OCI-LY7 (cell line): ENCODE measurements at regions not wholly inside any gene's neighbourhood (a gene's known extent, or its start where the extent isn't known, plus 50 kb on each side); places are given as distances from the start of the nearest gene placed in this dataset.

Source experiments
- BruUV-seq: library from RNA; stranded (reverse); fragments of 400-500 nt; replicated peaks from 2 replicates; lab custom pipeline; 2021; lab: Mats Ljungman, UMichigan
- CTCF ChIA-PET: fragments of 300-600 bp; sonication (Branson Sonifier 250); formaldehyde crosslinking; loops from one replicate; lab custom pipeline; 2022; ENCODE audit warnings: antibody characterized with exemption; ENCODE audit not compliant: unreplicated experiment; lab: Charles Lee
- POLR2A ChIA-PET: fragments of 300-600 bp; sonication (Branson Sonifier 250); formaldehyde crosslinking; loops from one replicate; lab custom pipeline; 2022; ENCODE audit warnings: antibody characterized with exemption; lab: Charles Lee
- DNase-seq: peaks from one replicate; pipeline ENCODE4 v3.0.0-alpha.2; 2015; ENCODE audit warnings: low spot score
- H2AFZ ChIP-seq: fragments of 200-600 bp; sonication (generic), shearing (Covaris generic); 2 replicates; pipeline ENCODE4 v1.6.1; 2014; ENCODE audit warnings: mild to moderate bottlenecking, antibody characterized with exemption, low read length, moderate library complexity
- H3K27ac ChIP-seq: fragments of 200-600 bp; sonication (generic); 2 replicates; pipeline ENCODE4 v1.5.1; 2014; ENCODE audit warnings: mixed run types, low read depth, mild to moderate bottlenecking, moderate library complexity, low read length, inconsistent platforms; ENCODE audit not compliant: poor library complexity, severe bottlenecking
- H3K36me3 ChIP-seq: fragments of 200-600 bp; sonication (generic); 2 replicates; pipeline ENCODE4 v1.6.1; 2014; ENCODE audit warnings: mild to moderate bottlenecking, antibody characterized with exemption, low read length, moderate library complexity, mixed read lengths; ENCODE audit not compliant: insufficient read depth
- H3K4me1 ChIP-seq: fragments of 200-600 bp; sonication (generic); 2 replicates; pipeline ENCODE4 v1.5.1; 2014; ENCODE audit warnings: mild to moderate bottlenecking, low read length; ENCODE audit not compliant: insufficient read depth, poor library complexity, severe bottlenecking
- H3K4me2 ChIP-seq: fragments of 200-600 bp; sonication (generic); 2 replicates; pipeline ENCODE4 v1.6.1; 2014; ENCODE audit warnings: mild to moderate bottlenecking, low read length
- H3K4me3 ChIP-seq: fragments of 200-600 bp; sonication (generic); 2 replicates; pipeline ENCODE4 v1.5.1; 2014; ENCODE audit warnings: mild to moderate bottlenecking, low read depth, low read length; ENCODE audit not compliant: poor library complexity, severe bottlenecking
- H3K79me2 ChIP-seq: fragments of 200-600 bp; sonication (generic); 2 replicates; pipeline ENCODE4 v1.6.1; 2016; ENCODE audit warnings: low read depth, mild to moderate bottlenecking, low read length, moderate library complexity, mixed read lengths; ENCODE audit not compliant: insufficient read depth
- H3K9me2 ChIP-seq: fragments of 200-600 bp; sonication (generic); 2 replicates; pipeline ENCODE4 v1.6.1; 2016; ENCODE audit warnings: mild to moderate bottlenecking, low read length, mixed read lengths; ENCODE audit not compliant: insufficient read depth
- H3K9me3 ChIP-seq: fragments of 200-600 bp; sonication (generic); 2 replicates; pipeline ENCODE4 v1.6.1; 2014; ENCODE audit warnings: mild to moderate bottlenecking, mixed run types, low read length, mixed read lengths
- H4K20me1 ChIP-seq: fragments of 200-600 bp; sonication (generic); 2 replicates; pipeline ENCODE4 v1.6.1; 2014; ENCODE audit warnings: mild to moderate bottlenecking, antibody characterized with exemption, low read length, moderate library complexity, mixed read lengths; ENCODE audit not compliant: insufficient read depth
- CTCF ChIP-seq: fragments of 200-600 bp; sonication (generic); conservative IDR thresholded peaks from 2 replicates; pipeline ENCODE4 v1.5.1; 2014; ENCODE audit warnings: mild to moderate bottlenecking, antibody characterized with exemption, low read length, moderate library complexity, mixed read lengths
- EZH2phosphoT487 ChIP-seq: fragments of 200-600 bp; sonication (generic); IDR thresholded peaks from 2 replicates; pipeline ENCODE4 v1.6.1; 2018; ENCODE audit warnings: low read depth, borderline replicate concordance, mild to moderate bottlenecking, mixed run types, antibody characterized with exemption, low read length, moderate library complexity, mixed read lengths
- intact Hi-C: fragments of 100-400 bp; cut with micrococcal nuclease; formaldehyde crosslinking; loops from one replicate; pipeline ENCODE4 v1.10.0; 2022; ENCODE audit not compliant: unreplicated experiment

GRCh38 chr7:155922067-155922816 lies 110.0 kb upstream of the SHH start:
- BruUV-seq: no TSS peak
- Histone ChIP-seq H3K4me2 (no peak overlapping the region), H3K9me3 (no peaks in the 10 kb centered on the region), H4K20me1 (no peaks in the 10 kb centered on the region), H3K4me3 (no peak overlapping the region), H3K4me1 (no peaks in the 10 kb centered on the region), H3K27ac (no peak overlapping the region), H2AFZ (no peak overlapping the region), H3K9me2 (no peaks in the 10 kb centered on the region), H3K36me3 (no peaks in the 10 kb centered on the region), H3K79me2 (no peaks in the 10 kb centered on the region)
- no peak for DNase-seq
- CTCF ChIA-PET: no interaction called here
- POLR2A ChIA-PET: no interaction called here
- TF ChIP-seq CTCF (no peak), EZH2phosphoT487 (no peak)
- intact Hi-C loops: no loop called here

- Histone ChIP-seq H3K9me3 (no peaks in the 10 kb centered on the region), H4K20me1 (no peaks in the 10 kb centered on the region), H3K9me2 (no peaks in the 10 kb centered on the region), H3K36me3 (no peaks in the 10 kb centered on the region), H3K27ac (no peak overlapping the region), H3K4me3 (no peak overlapping the region), H3K4me1 (no peaks in the 10 kb centered on the region), H2AFZ (no peak overlapping the region), H3K79me2 (no peaks in the 10 kb centered on the region), H3K4me2 (no peak overlapping the region)
- ChIA-PET POLR2A (interaction anchor here (0.7 kb wide), 1 partner anchor 295 kb away, joined by 3 read pairs; no protein-coding TSS in a partner anchor), CTCF (no interaction called here)
- BruUV-seq: no TSS peak
- no peak for DNase-seq
- intact Hi-C loops: no loop called here
- no peak for TF ChIP-seq EZH2phosphoT487
- TF ChIP-seq CTCF: no peak
Observed at GRCh38 chr7:155921804-155922066, 109.5 kb upstream of the SHH start.

- Histone ChIP-seq H2AFZ (no peak overlapping the region), H3K79me2 (no peaks in the 10 kb centered on the region), H3K9me2 (no peaks in the 10 kb centered on the region), H3K9me3 (no peaks in the 10 kb centered on the region), H3K4me3 (no peak overlapping the region), H3K36me3 (no peaks in the 10 kb centered on the region), H3K27ac (no peak overlapping the region), H3K4me2 (no peak overlapping the region), H4K20me1 (no peaks in the 10 kb centered on the region), H3K4me1 (no peaks in the 10 kb centered on the region)
- intact Hi-C loops: no loop called here
- no peak for DNase-seq
- no peak for TF ChIP-seq EZH2phosphoT487
- TF ChIP-seq CTCF: no peak
- no TSS peak for BruUV-seq
- POLR2A ChIA-PET: interaction anchor here (0.7 kb wide), 1 partner anchor 296 kb away, joined by 3 read pairs; no protein-coding TSS in a partner anchor
- CTCF ChIA-PET: no interaction called here
Observed at GRCh38 chr7:155921086-155921803, 109.0 kb upstream of the SHH start.
